SK-N-SH treated with all-trans-retinoic acid at 6 μM for 48 hours (cell line): ENCODE measurements at regions not wholly inside any gene's neighbourhood (a gene's known extent, or its start where the extent isn't known, plus 50 kb on each side); places are given as distances from the start of the nearest gene placed in this dataset.

ENCODE experiments used
- ARNTL ChIP-seq: fragments of 450-650 bp; formaldehyde crosslinking; IDR thresholded peaks from 2 replicates; pipeline ENCODE4 v1.5.0; 2020; ENCODE audit warnings: low read depth, mild to moderate bottlenecking, moderate library complexity, borderline replicate concordance
- BACH2 ChIP-seq: fragments of 250-450 bp; sonication (Bioruptor Pico); IDR thresholded peaks from 2 replicates; pipeline ENCODE4 v1.9.0; 2021; ENCODE audit warnings: mild to moderate bottlenecking, borderline replicate concordance
- CSRNP3 ChIP-seq: fragments of 250-450 bp; sonication (Bioruptor Pico); IDR thresholded peaks from 2 replicates; pipeline ENCODE4 v1.5.1; 2021; ENCODE audit warnings: mild to moderate bottlenecking, moderate library complexity
- ISL1 ChIP-seq: fragments of 250-450 bp; sonication (Bioruptor Pico); IDR thresholded peaks from 2 replicates; pipeline ENCODE4 v2.1.2; 2022; ENCODE audit warnings: mild to moderate bottlenecking, moderate library complexity
- RARB ChIP-seq: fragments of 250-450 bp; sonication (Bioruptor Pico); IDR thresholded peaks from 2 replicates; pipeline ENCODE4 v1.8.0; 2021; ENCODE audit warnings: mild to moderate bottlenecking, moderate library complexity
- TSHZ2 ChIP-seq: fragments of 250-450 bp; sonication (Bioruptor Pico); IDR thresholded peaks from 2 replicates; pipeline ENCODE4 v1.5.0; 2020; ENCODE audit warnings: mild to moderate bottlenecking, moderate library complexity
- ZFP3 ChIP-seq: fragments of 250-450 bp; sonication (Bioruptor Pico); IDR thresholded peaks from 2 replicates; pipeline ENCODE4 v1.5.0; 2020; ENCODE audit warnings: mild to moderate bottlenecking, moderate library complexity
- ZNF70 ChIP-seq: fragments of 450-650 bp; formaldehyde crosslinking; IDR thresholded peaks from 2 replicates; pipeline ENCODE4 v1.5.0; 2020; ENCODE audit warnings: mild to moderate bottlenecking, moderate library complexity

- no peak for TF ChIP-seq CSRNP3 (CRISPR knock-in tag)
- no peak for TF ChIP-seq TSHZ2 (CRISPR knock-in tag)
- TF ChIP-seq BACH2 (CRISPR knock-in tag) = no peak
- no peak for TF ChIP-seq ARNTL (CRISPR knock-in tag)
- TF ChIP-seq ISL1 = no peak
- TF ChIP-seq RARB (CRISPR knock-in tag) = no peak
- TF ChIP-seq ZNF70 (CRISPR knock-in tag) = no peak
- no peak for TF ChIP-seq ZFP3 (CRISPR knock-in tag)
These were observed 114.3 kb upstream of the ODAD2 start for GRCh38 chr10:28113202-28113601.
